ENCODE measurements at regions not wholly inside any gene's neighbourhood (a gene's known extent, or its start where the extent isn't known, plus 50 kb on each side); places are given as distances from the start of the nearest gene placed in this dataset.

DNA sequence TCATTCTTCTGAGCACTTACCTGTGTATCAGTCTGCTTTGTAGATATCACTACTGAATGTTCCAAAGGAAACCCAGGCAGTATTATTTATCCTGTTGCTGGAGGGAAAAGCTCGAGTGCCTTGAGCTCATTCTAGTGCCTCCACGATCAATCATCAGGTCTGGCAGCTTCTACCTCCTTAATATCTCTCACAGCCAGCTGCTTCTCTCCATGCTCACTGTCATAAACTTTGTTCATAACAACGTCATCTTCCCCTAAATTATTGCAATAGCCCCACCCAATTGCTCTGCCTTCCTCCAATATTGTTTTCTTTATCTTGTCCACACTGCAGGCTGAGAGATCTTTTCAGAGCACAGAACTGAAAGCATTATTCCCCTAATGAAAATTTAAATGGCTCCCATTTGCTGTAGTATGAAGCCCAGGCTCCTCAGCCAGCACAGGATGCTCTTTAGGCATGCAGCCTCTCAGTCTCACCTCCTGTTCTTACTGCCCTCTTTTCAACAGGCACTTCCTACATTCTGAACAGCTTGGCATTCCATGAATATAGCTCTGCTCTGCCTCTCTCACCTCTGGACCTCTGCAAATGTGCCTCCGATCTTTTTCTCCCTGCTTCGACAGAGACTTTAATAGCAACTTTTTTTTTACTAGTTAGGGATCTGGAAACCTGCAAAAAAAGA, 504.2 kb upstream of the IGFBP7 start:
- TF ChIP-seq POLR2AphosphoS5 (IDR thresholded peaks at IDR 0.05; ENCODE audit: insufficient read depth in 1 of 2, low read depth in 1 of 2) (no peak), POLR2A (IDR thresholded peaks at IDR 0.05) (no peak)
- TF ChIP-seq, protein P1, sequence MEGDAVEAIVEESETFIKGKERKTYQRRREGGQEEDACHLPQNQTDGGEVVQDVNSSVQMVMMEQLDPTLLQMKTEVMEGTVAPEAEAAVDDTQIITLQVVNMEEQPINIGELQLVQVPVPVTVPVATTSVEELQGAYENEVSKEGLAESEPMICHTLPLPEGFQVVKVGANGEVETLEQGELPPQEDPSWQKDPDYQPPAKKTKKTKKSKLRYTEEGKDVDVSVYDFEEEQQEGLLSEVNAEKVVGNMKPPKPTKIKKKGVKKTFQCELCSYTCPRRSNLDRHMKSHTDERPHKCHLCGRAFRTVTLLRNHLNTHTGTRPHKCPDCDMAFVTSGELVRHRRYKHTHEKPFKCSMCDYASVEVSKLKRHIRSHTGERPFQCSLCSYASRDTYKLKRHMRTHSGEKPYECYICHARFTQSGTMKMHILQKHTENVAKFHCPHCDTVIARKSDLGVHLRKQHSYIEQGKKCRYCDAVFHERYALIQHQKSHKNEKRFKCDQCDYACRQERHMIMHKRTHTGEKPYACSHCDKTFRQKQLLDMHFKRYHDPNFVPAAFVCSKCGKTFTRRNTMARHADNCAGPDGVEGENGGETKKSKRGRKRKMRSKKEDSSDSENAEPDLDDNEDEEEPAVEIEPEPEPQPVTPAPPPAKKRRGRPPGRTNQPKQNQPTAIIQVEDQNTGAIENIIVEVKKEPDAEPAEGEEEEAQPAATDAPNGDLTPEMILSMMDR (IDR thresholded peaks at IDR 0.05) = no peak
